NT2/D1 (cell line): ENCODE measurements at regions not wholly inside any gene's neighbourhood (a gene's known extent, or its start where the extent isn't known, plus 50 kb on each side); places are given as distances from the start of the nearest gene placed in this dataset.

Experiments
- DNase-seq: peaks from one replicate; pipeline ENCODE4 v3.0.0-alpha.2; 2011; ENCODE audit warnings: low read depth, low spot score
- H3K27me3 ChIP-seq: 2 replicates; pipeline ENCODE4 v1.6.0; 2011; ENCODE audit warnings: mild to moderate bottlenecking; ENCODE audit not compliant: insufficient read length, insufficient read depth
- H3K36me3 ChIP-seq: 2 replicates; pipeline ENCODE4 v1.6.1; 2011; ENCODE audit warnings: mild to moderate bottlenecking, low read length, mixed read lengths; ENCODE audit not compliant: insufficient read depth, insufficient read length
- H3K4me1 ChIP-seq: 2 replicates; pipeline ENCODE4 v1.5.1; 2011; ENCODE audit not compliant: insufficient read depth, insufficient read length
- H3K4me3 ChIP-seq: 2 replicates; pipeline ENCODE4 v1.5.1; 2011; ENCODE audit warnings: low read depth; ENCODE audit not compliant: insufficient read length
- H3K9ac ChIP-seq: 2 replicates; pipeline ENCODE4 v1.6.0; 2011; ENCODE audit warnings: low read depth; ENCODE audit not compliant: insufficient read length
- H3K9me3 ChIP-seq: 2 replicates; pipeline ENCODE4 v1.5.1; 2011; ENCODE audit warnings: mild to moderate bottlenecking, low read length; ENCODE audit not compliant: insufficient read depth
- SUZ12 ChIP-seq: IDR thresholded peaks from 2 replicates; pipeline ENCODE4 v1.6.1; 2011; ENCODE audit not compliant: insufficient read length, insufficient read depth; ENCODE audit errors: extremely low read depth
- YY1 ChIP-seq: IDR thresholded peaks from 2 replicates; pipeline ENCODE4 v1.6.1; 2011; ENCODE audit not compliant: insufficient read length, insufficient read depth
- ZNF274 ChIP-seq: IDR thresholded peaks from 2 replicates; pipeline ENCODE4 v1.6.1; 2011; ENCODE audit warnings: mild to moderate bottlenecking, low read depth, low read length

DNA sequence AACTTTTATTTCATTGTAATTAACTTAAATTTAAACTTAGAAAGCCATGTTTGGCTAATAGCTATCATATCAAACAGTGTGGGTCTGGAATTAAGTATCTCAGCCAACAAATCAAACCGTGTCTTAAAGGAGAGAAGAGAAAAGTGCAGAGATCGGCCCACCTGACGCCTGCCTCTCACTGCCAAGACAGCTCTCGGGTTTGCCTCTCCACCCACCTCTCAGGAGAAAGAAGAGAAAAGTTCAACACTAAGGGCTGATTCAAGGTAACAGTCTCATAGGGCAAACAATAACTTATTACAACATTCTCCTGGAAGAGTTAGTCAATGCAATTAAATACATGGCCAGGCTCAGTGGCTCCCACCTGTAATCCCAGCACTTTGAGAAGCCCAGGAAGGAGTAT is 64.8 kb upstream of the PRR20G start:
- peaks cover 7% of the 10 kb centered on the region for H3K4me1 ChIP-seq

DNA sequence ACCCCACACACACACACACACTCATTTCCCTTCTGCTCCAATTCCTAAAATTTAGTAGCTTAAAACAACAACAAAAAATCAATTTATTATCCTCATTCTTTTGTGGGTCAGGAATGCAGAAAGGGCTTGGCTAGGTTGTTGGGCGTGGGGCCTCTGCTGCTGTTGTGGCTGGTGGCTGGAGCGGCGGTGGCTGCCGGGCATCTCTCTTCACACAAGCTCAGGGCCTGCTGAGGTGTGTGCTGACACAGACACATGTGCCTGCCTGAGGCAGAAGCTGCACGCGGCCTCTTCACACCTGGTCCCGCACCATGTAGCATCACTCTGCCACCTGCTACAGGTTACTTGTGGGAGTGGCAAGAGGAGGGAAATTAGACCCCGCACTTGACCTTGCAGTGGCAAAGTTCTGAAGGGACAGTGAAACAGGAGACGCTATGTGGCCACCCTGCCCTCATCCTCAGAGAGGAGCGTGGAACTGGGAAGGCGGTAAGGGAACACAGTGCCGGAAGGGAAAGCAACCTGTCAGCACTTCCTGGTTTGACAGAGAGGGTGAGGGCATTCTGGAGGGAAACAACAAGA is 64.0 kb upstream of the PRR20G start:
- Histone ChIP-seq H3K36me3 (no peaks in the 10 kb centered on the region), H3K4me1 (peaks cover 7% of the 10 kb centered on the region), H3K27me3 (no peaks in the 10 kb centered on the region), H3K9ac (no peak overlapping the region), H3K4me3 (no peak overlapping the region), H3K9me3 (peaks cover 26% of the 10 kb centered on the region)
- no peak for DNase-seq
- TF ChIP-seq ZNF274 (no peak), SUZ12 (no peak), YY1 (no peak)

More for the DNA sequence above, 64.8 kb upstream of the PRR20G start:
- peaks cover 33% of the 10 kb centered on the region for H3K9me3 ChIP-seq
- H3K9ac ChIP-seq = no peak overlapping the region
- TF ChIP-seq YY1 (no peak), SUZ12 (no peak), ZNF274 (no peak)
- H3K27me3 ChIP-seq = no peaks in the 10 kb centered on the region
- H3K36me3 ChIP-seq = no peaks in the 10 kb centered on the region
- DNase-seq = no peak
- no peak overlapping the region for H3K4me3 ChIP-seq

DNA sequence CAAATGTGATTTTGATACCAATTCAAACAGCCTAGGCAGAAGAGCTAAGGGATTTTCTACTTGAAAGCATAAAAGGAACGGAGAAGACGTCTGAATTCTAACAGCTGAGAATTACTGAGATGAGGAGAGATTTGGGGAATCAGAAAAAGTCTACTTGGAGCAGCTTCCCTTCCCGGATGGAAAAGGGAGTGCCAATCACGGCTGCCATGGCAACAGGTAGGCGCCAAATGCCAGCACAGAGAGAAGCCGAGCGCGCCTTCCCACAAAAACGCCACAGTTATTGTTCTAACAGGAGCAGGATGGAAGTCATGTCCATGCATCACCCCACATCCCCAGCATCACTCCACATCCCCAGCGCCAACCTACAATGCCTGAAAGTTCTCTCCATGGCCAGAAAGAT is 63.5 kb upstream of the PRR20G start:
- no peak for DNase-seq
- Histone ChIP-seq H3K4me3 (no peak overlapping the region), H3K36me3 (no peaks in the 10 kb centered on the region), H3K9ac (no peak overlapping the region), H3K9me3 (peaks cover 20% of the 10 kb centered on the region), H3K27me3 (no peaks in the 10 kb centered on the region), H3K4me1 (peaks cover 7% of the 10 kb centered on the region)
- TF ChIP-seq SUZ12 (no peak), YY1 (no peak), ZNF274 (no peak)

DNA sequence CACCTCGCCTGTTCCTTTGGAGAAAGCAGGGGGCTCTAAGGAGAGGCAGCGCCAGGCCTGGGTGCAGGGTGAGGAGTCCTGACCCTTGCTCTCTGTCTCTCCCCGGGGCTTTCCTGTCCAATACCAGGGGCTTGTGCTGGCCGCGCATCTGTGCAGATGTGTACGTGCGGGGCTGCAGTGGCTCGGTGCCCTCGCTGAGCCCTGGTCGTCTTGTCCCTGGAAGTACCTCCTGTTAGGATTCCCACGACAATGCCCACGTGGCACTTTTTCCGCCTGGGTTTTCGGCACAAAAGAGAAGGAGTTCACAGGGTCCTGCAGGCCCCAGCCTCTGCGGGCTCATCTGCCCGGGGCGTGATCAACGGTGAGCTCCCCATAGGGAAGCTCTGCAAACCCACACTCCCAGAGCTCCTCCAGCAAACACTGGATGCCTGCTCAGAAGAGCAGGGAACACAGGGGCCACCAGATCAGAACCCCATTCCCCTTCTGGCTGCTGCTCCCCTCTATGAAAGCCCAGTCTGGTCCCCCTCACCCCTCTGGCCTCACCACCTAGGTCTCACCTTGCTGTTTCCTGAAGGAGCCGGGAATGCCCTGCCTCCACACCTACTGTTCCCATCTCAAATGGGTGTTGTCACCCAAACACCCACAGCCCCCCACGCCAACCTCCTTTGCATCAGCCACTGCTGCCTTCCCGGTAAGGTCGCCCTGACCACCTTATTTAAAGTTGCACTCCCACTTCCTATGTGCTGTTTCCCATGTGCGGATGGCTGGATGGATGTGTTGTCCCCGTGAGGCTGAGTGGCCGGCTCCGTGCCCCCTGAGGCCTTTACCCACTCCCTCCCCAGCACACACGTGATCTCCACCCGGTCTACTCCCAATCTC is 62.6 kb upstream of the PRR20G start:
- Histone ChIP-seq H3K9ac (no peak overlapping the region), H3K36me3 (no peaks in the 10 kb centered on the region), H3K4me1 (peaks cover 7% of the 10 kb centered on the region), H3K27me3 (peaks cover 2% of the 10 kb centered on the region), H3K9me3 (peaks cover 11% of the 10 kb centered on the region), H3K4me3 (no peak overlapping the region)
- TF ChIP-seq YY1 = no peak
- no peak for TF ChIP-seq ZNF274
- no peak for TF ChIP-seq SUZ12
- DNase-seq = no peak

DNA sequence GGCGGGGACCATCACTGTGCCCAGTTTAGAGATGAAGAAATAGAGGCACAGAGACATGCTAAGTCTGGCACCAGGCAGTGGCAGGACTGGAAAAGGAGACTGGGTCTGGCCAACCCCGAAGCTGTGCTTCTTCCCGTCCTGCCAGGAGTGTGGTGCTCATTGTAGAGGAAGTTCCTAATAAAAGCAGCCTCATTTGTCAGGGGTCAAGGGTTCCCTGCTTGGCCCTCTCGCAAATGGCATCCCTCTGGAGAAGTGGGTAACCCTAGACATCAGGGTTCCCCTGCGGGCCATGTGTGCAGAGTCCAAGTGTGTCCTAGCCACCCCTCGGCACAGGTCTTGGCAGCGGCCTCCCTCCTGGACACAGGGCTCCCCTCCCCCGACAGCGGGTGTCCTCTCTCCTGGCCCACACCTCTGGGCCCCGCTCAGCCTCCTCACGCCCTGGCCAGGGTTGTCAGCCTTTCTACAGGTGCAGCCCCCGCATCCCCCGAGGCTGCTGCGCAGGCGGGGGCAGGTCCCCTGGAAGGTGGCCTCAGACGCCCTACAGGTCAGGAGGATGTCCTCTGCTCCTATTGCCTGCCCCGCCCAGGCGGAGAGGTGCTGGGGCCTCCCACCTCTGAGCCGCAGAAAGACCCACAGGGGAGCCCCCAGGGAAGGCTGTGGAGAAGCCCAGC is 61.8 kb upstream of the PRR20G start:
- peaks cover 7% of the 10 kb centered on the region for H3K4me1 ChIP-seq
- no peaks in the 10 kb centered on the region for H3K36me3 ChIP-seq
- H3K9ac ChIP-seq = no peak overlapping the region
- peaks cover 2% of the 10 kb centered on the region for H3K27me3 ChIP-seq
- TF ChIP-seq ZNF274 (no peak), YY1 (no peak), SUZ12 (no peak)
- DNase-seq = no peak
- H3K4me3 ChIP-seq = no peak overlapping the region
- peaks cover 3% of the 10 kb centered on the region; the same call in 1 of the 2 replicates for H3K9me3 ChIP-seq

DNA sequence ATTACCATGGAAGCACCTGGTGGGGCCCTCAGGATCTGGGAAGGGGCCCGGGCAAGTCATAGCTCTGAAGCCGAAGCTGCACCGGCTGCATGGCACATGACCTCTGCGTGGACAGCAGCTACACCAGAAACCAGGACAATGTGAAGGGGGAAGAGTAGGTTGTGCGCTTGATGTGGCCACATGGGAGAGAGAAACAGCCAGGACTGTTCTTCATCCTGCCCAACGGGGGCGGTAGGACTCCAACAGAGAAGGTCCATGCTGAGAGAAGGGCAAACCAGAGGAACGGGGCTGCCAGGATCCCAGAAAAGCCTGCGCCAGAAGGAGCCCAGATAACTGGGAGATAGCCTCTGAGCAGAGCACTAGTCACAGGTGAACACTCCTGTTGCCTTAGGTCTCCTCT is 54.9 kb upstream of the PRR20G start:
- Histone ChIP-seq H3K36me3 (no peaks in the 10 kb centered on the region), H3K9ac (no peak overlapping the region), H3K4me3 (no peak overlapping the region), H3K27me3 (peaks cover 2% of the 10 kb centered on the region), H3K9me3 (no peaks in the 10 kb centered on the region), H3K4me1 (no peaks in the 10 kb centered on the region)
- no peak for TF ChIP-seq YY1
- no peak for TF ChIP-seq SUZ12
- no peak for TF ChIP-seq ZNF274
- peak; percentile 9 for DNase-seq
